Gastrocnemius medialis (tissue), 4 donors: ENCODE measurements at regions not wholly inside any gene's neighbourhood (a gene's known extent, or its start where the extent isn't known, plus 50 kb on each side); places are given as distances from the start of the nearest gene placed in this dataset.

Experiments used
- CTCF ChIP-seq, 5 experiments: fragments of 450-650 bp in 3 of 5; fragments of 200-600 bp in 2 of 5; sonication (generic) in 2 of 5; IDR thresholded peaks in 4 of 5; conservative IDR thresholded peaks in 1 of 5; 1 replicate in 4 of 5; 2 replicates in 1 of 5; pipeline ENCODE4 v1.5.1; 2016 to 2019; ENCODE audit warnings: antibody characterized with exemption in 5 of 5, mild to moderate bottlenecking in 3 of 5, moderate library complexity in 3 of 5
- POLR2A ChIP-seq, 2 donors: fragments of 450-650 bp; IDR thresholded peaks; one replicate each; pipeline ENCODE4 v1.6.1; 2017; ENCODE audit warnings: antibody characterized with exemption in 2 of 2, mild to moderate bottlenecking in 2 of 2, moderate library complexity in 2 of 2

GRCh38 chr6:85261271-85261670 is 188.6 kb upstream of the NT5E start:
- TF ChIP-seq CTCF (IDR thresholded peaks at IDR 0.05 in 4 of 5, conservative IDR thresholded peaks at IDR 0.05 in 1 of 5) = no peak
- TF ChIP-seq POLR2A (IDR thresholded peaks at IDR 0.05) = no peak
